ENCODE measurements at regions not wholly inside any gene's neighbourhood (a gene's known extent, or its start where the extent isn't known, plus 50 kb on each side); places are given as distances from the start of the nearest gene placed in this dataset.
A peak's percentile ranks its signal among the peaks of the same experiment; 100 is the strongest.

GRCh38 chr3:170749765-170750477 lies 120.1 kb downstream of the RPL22L1 start (continued):
- TF ChIP-seq HEY1 (CRISPR knock-in tag; IDR thresholded peaks at IDR 0.05; ENCODE audit: borderline replicate concordance) (no peak), PTRF (tag; IDR thresholded peaks at IDR 0.05) (0 out of 2 replicates have a peak, but pooled peaks have one; percentile 6), RBM39 (optimal IDR thresholded peaks at IDR 0.05; ENCODE audit: low read depth, low read length) (no peak), E2F8 (IDR thresholded peaks at IDR 0.05; ENCODE audit: low read depth, partially characterized antibody) (no peak), ELF2 (CRISPR knock-in tag; IDR thresholded peaks at IDR 0.05) (peak; percentile 36; the same call in 1 of the 2 replicates), SMARCA5 (IDR thresholded peaks at IDR 0.05) (no peak), FOSL1 (tag; conservative IDR thresholded peaks at IDR 0.05) (peak; percentile 72), PBX2 (CRISPR knock-in tag; IDR thresholded peaks at IDR 0.05; ENCODE audit: low read depth) (no peak), PBX2 (tag; conservative IDR thresholded peaks at IDR 0.05; ENCODE audit: low read depth) (peak; percentile 71; the same call in 1 of the 2 replicates), SLC30A9 (CRISPR knock-in tag; IDR thresholded peaks at IDR 0.05) (no peak), ZNF41 (CRISPR knock-in tag; conservative IDR thresholded peaks at IDR 0.05) (no peak), CBX1 (IDR thresholded peaks at IDR 0.05; ENCODE audit: low read depth) (no peak), ZNF79 (CRISPR knock-in tag; IDR thresholded peaks at IDR 0.05; ENCODE audit: low read depth) (no peak), ATF3 (IDR thresholded peaks at IDR 0.05) (peak; percentile 32; the same call in 1 of the 2 replicates), ATF3 (CRISPR knock-in tag; conservative IDR thresholded peaks at IDR 0.05) (no peak), ZNF589 (CRISPR knock-in tag; IDR thresholded peaks at IDR 0.05; ENCODE audit: low read depth) (0 out of 2 replicates have a peak, but pooled peaks have one; percentile 1), MECOM (CRISPR knock-in tag; IDR thresholded peaks at IDR 0.05) (peak; percentile 60; the same call in 1 of the 2 replicates), SNAPC5 (CRISPR knock-in tag; IDR thresholded peaks at IDR 0.05) (no peak), EP300 (IDR thresholded peaks at IDR 0.05; ENCODE audit: low read length) (peak; percentile 49; the same call in 1 of the 2 replicates), TRIM28 (IDR thresholded peaks at IDR 0.05) (peak; percentile 49; the same call in 1 of the 2 replicates), IFI16 (CRISPR knock-in tag; IDR thresholded peaks at IDR 0.05) (no peak), PTBP1 (IDR thresholded peaks at IDR 0.05; ENCODE audit: low read depth, low read length) (no peak)

Data from K562 (cell line).